Natural killer cell treated with Interleukin-12 subunit alpha and Interleukin-12 subunit beta and Interleukin-15 and Interleukin-18, amount 100 ng/mL, for 72 hours (primary cell): ENCODE measurements at regions not wholly inside any gene's neighbourhood (a gene's known extent, or its start where the extent isn't known, plus 50 kb on each side); places are given as distances from the start of the nearest gene placed in this dataset.

Experiments
- ATAC-seq, 2 donors: fragments of 150-1000 bp; cut with Tn5 transposase in 1 of 2; sonication (Bioruptor Pico), chemical (Tn5 transposase) in 1 of 2; 2 replicates each; pipeline ENCODE4 v1.10.0; 2021
- DNase-seq: peaks from one replicate; pipeline ENCODE4 v3.0.0; 2022; ENCODE audit warnings: low spot score
- H3K27ac Mint-ChIP-seq, 2 donors: 1 replicate in 1 of 2; 2 replicates in 1 of 2; pipeline ENCODE4 v1.8.0; 2022; ENCODE audit warnings: mixed read lengths in 2 of 2, mild to moderate bottlenecking in 1 of 2, moderate library complexity in 1 of 2
- H3K27me3 Mint-ChIP-seq, 2 donors: 1 replicate in 1 of 2; 2 replicates in 1 of 2; pipeline ENCODE4 v1.8.0; 2022; ENCODE audit warnings: mixed read lengths in 2 of 2
- H3K36me3 Mint-ChIP-seq: one replicate; pipeline ENCODE4 v1.8.0; 2022; ENCODE audit warnings: mixed read lengths
- H3K4me1 Mint-ChIP-seq, 2 donors: 1 replicate in 1 of 2; 2 replicates in 1 of 2; pipeline ENCODE4 v1.8.0; 2022; ENCODE audit warnings: low read depth in 2 of 2, mixed read lengths in 2 of 2, mild to moderate bottlenecking in 1 of 2
- H3K4me3 Mint-ChIP-seq: one replicate; pipeline ENCODE4 v1.8.0; 2022; ENCODE audit warnings: mixed read lengths
- H3K9me3 Mint-ChIP-seq: 2 replicates; pipeline ENCODE4 v1.8.0; 2022; ENCODE audit warnings: mixed read lengths

DNA sequence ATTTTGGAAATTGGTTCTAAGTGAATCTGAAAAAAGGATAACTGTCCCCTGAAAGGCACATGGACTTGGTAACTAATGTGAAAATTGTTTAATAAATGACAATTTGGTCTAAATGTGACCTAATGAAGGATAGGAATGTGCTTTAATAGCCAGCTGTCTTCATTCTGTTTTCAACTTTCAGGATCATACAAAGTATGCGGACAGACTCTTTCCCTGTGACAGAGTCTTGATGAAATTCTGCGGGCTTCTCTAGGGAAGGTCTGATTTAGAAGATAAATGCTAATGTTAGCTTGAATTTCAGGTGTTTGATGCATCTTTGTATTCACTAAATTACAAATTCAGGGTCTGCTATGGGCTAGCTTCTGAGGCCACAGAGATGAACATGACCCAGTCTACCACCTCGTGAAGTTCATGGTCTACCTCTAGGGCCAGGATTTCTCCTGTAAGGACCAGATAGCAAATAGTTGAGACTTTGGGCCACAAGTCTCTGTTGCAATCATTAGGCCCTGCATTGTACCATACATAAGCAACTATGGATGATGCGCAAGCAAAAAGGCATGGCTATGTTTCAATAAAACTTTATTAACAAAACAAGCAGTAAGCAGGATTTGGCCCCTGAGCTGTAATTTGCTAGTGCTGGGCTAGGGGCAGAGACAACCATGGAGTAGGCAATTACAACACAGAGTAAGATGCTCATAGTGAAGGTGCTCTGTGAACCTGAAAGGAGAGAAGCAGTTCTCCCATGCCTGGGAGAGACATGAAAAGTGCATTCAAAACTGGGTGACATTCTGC lies 368.6 kb downstream of the INHBA start:
- peaks cover 9% of the 10 kb centered on the region for H3K9me3 Mint-ChIP-seq
- H3K4me3 Mint-ChIP-seq = no peak overlapping the region
- no peaks in the 10 kb centered on the region for H3K36me3 Mint-ChIP-seq
- no peak for DNase-seq
- no peaks in the 10 kb centered on the region for H3K4me1 Mint-ChIP-seq
- H3K27ac Mint-ChIP-seq = no peak overlapping the region
- ATAC-seq = no peak
- H3K27me3 Mint-ChIP-seq = no peaks in the 10 kb centered on the region

DNA sequence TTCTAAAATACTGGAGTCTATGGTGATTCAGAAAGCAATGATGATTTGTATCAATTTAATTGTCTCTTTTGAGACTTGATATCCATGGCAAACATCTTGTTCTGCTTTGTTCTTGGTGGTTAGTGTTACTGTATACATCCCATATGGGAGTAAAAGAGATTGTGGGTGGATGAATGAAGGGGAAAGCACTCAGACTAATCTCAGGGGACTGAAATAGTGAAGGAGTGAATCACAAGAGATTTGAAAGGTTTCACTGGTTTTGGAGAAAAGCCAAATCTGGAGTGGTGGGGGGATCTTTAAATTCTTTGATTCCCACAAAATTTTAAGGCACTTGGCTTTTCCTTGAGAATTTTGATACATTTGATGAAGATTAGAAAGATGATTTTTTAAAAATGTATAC lies 369.4 kb downstream of the INHBA start:
- H3K4me3 Mint-ChIP-seq = no peak overlapping the region
- no peaks in the 10 kb centered on the region for H3K4me1 Mint-ChIP-seq
- no peak for DNase-seq
- H3K27me3 Mint-ChIP-seq = no peaks in the 10 kb centered on the region
- H3K27ac Mint-ChIP-seq = no peak overlapping the region
- ATAC-seq = no peak
- peaks cover 14% of the 10 kb centered on the region for H3K9me3 Mint-ChIP-seq
- no peaks in the 10 kb centered on the region for H3K36me3 Mint-ChIP-seq

DNA sequence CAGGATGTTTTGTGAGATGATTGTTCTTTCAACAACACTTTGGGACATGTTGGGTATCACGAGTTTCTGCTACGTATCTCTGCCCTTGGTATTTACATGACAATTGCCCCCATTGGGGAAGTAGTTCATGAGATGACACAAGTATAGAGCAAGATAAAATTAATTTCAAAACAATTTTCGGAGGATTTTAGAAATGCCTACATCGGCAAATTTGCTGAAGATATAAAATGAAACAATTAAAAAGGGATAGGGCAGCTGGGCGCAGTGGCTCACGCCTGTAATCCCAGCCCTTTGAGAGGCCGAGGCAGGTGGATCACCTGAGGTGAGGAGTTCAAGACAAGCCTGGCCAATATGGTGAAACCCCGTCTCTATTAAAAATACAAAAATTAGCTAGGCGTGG lies 371.7 kb downstream of the INHBA start:
- Mint-ChIP-seq H3K9me3 (peaks cover 16% of the 10 kb centered on the region), H3K4me3 (no peak overlapping the region), H3K4me1 (no peaks in the 10 kb centered on the region), H3K27ac (no peak overlapping the region), H3K27me3 (no peaks in the 10 kb centered on the region), H3K36me3 (no peaks in the 10 kb centered on the region)
- ATAC-seq (no peak), DNase-seq (no peak)

DNA sequence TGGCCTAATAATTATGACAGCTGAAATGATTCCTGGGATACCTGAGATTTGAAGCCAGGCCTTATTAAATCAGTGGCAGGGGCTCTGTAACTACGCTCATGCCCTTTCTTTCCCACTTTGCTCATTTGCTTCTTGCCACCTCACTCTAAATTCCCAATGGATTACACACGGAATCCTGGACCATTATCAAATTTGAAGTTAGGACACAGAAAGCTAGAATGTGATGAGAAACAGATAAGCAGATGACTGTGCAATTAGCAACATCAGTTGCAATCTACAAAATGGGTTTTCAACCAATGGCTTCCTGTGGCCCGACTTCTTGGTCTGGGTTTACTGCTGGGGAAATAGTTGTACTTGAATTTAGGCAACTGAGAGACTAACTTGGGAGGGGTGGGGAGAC lies 374.3 kb downstream of the INHBA start:
- H3K4me1 Mint-ChIP-seq = no peaks in the 10 kb centered on the region
- no peak overlapping the region for H3K4me3 Mint-ChIP-seq
- ATAC-seq (no peak), DNase-seq (no peak)
- H3K9me3 Mint-ChIP-seq = peaks cover 19% of the 10 kb centered on the region
- no peaks in the 10 kb centered on the region for H3K27me3 Mint-ChIP-seq
- no peak overlapping the region for H3K27ac Mint-ChIP-seq
- H3K36me3 Mint-ChIP-seq = no peaks in the 10 kb centered on the region

DNA sequence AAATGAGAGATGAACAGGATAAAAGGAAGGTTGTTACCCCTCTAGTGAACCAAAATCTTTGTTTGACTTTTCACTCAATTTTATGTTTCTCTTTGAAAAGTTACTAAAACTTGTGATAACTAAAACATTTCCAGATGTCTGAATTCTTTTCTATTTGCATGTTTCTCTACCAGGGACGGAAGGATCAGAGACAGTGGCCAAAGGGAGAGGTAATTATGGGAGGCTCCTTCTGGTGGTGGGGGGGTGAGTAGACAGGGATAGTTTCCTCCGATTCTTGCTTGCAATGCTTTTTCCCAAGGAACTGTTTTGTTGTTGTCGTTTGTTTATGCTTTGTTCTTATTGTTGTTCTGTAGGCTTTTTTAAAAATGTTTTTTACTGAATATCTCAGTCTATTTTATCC lies 374.8 kb downstream of the INHBA start:
- Mint-ChIP-seq H3K36me3 (no peaks in the 10 kb centered on the region), H3K27ac (no peak overlapping the region), H3K4me3 (no peak overlapping the region), H3K9me3 (peaks cover 19% of the 10 kb centered on the region), H3K4me1 (no peaks in the 10 kb centered on the region), H3K27me3 (no peaks in the 10 kb centered on the region)
- DNase-seq = no peak
- ATAC-seq = no peak

DNA sequence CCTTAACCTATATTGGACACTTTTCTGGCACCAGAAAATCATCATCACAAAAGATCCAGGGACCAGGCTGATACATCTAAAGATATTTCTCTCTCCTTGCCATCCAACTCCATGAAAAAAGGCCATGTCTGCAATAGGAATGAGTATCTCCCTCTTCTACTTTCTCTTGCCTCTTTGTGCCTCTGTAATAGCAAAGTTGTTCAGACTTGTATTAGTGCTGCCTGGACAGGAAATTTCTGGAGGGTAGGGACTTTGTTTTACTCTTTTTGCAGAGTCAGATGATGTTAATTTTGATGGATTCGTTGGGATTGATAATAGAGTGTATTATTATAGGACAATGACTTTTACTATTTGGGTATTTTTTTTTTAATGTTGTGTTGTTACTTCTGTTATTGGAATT lies 376.3 kb downstream of the INHBA start:
- no peak overlapping the region for H3K4me3 Mint-ChIP-seq
- DNase-seq (no peak), ATAC-seq (no peak)
- peaks cover 19% of the 10 kb centered on the region for H3K9me3 Mint-ChIP-seq
- no peaks in the 10 kb centered on the region for H3K27me3 Mint-ChIP-seq
- H3K36me3 Mint-ChIP-seq = no peaks in the 10 kb centered on the region
- no peak overlapping the region for H3K27ac Mint-ChIP-seq
- no peaks in the 10 kb centered on the region for H3K4me1 Mint-ChIP-seq

DNA sequence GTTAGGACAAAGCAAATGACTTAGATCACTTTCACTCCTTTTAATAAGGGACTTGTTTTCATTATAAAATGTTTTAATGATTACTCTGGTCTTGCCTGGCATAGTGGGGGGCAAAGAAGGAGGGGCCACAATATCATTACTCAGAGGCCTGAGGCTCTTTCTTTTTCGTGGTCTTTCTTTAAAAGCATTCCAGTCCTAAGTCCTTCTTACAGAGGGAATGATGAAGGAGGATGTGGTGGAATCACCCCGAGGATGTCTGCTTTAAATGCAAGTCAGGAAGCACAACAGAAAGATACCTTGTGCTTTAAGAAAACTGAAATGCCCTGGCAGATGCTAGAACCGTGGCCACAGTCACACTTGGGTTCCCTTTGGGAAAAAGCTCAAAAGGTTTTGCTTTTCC lies 379.1 kb downstream of the INHBA start:
- DNase-seq = no peak
- Mint-ChIP-seq H3K9me3 (peaks cover 17% of the 10 kb centered on the region), H3K27me3 (no peaks in the 10 kb centered on the region)

DNA sequence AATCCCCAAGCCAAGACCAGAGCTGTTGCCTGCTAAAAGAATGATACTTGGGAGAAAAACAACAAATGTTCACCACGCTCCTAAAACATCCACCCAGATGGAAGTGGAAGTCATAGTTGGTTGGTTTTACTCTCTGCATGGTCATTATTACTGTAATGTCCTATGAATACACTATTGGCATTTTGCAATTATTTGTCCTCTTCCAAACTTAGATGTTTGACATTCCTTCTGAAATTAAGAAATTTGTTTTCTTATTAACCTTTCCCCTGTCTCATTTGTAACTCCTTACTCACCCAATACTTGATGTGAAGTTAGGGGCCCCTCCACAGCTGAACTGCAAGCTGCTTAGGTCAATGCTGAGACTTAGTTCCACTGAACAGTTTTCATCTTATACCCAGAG lies 383.3 kb downstream of the INHBA start:
- Mint-ChIP-seq H3K4me3 (no peak overlapping the region), H3K4me1 (no peaks in the 10 kb centered on the region), H3K9me3 (peaks cover 5% of the 10 kb centered on the region), H3K27me3 (no peaks in the 10 kb centered on the region), H3K27ac (no peak overlapping the region), H3K36me3 (no peaks in the 10 kb centered on the region)
- no peak for ATAC-seq
- DNase-seq = no peak

More for the DNA sequence above, 379.1 kb downstream of the INHBA start:
- Mint-ChIP-seq H3K4me1 (no peaks in the 10 kb centered on the region), H3K36me3 (no peaks in the 10 kb centered on the region), H3K4me3 (no peak overlapping the region), H3K27ac (no peak overlapping the region)
- no peak for ATAC-seq

DNA sequence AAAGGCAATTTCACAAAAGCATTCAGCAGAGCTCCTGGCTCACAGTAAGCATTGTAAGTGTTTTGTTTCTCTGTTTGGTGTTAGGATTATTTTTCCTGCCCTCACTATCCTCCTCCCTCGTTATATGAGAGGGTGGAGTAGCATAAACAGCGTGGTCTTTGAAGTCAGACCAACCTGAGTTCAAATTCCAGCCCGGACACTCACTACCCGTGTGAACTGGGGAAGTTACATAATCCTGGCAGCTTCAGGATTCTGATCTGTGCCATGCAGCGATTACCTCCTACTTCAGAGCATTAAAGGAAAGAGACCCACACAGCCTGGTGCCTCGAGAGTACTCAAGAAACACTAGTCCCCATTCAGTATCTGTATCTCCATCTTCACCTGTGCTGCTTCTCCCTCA lies 386.5 kb downstream of the INHBA start:
- no peak for ATAC-seq
- Mint-ChIP-seq H3K27me3 (no peaks in the 10 kb centered on the region), H3K4me3 (no peak overlapping the region), H3K9me3 (peaks cover 5% of the 10 kb centered on the region), H3K27ac (no peak overlapping the region), H3K36me3 (no peaks in the 10 kb centered on the region), H3K4me1 (no peaks in the 10 kb centered on the region)
- no peak for DNase-seq

DNA sequence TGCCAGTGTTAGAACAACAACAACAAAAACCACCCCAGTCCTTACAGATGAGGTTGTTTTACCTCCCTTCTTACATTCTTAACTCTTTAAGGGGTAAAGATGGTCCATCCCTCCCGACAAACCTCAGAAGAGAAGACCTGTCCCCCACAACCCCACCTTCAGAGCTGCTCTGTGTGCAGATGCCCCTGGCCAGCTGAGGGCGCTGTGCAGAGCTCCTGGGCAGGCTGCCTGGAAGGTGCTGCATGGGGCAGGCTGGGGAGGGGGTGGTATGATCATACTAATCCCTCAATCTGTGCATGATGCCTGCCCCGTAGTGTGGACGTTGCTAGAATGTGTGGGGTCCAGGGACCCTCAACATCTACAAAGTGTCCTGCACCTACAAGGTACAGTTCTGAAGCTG lies 387.1 kb downstream of the INHBA start:
- H3K36me3 Mint-ChIP-seq = no peaks in the 10 kb centered on the region
- no peak overlapping the region for H3K4me3 Mint-ChIP-seq
- H3K27me3 Mint-ChIP-seq = no peaks in the 10 kb centered on the region
- ATAC-seq (no peak), DNase-seq (no peak)
- no peak overlapping the region for H3K27ac Mint-ChIP-seq
- H3K4me1 Mint-ChIP-seq = no peaks in the 10 kb centered on the region
- H3K9me3 Mint-ChIP-seq = peaks cover 5% of the 10 kb centered on the region

DNA sequence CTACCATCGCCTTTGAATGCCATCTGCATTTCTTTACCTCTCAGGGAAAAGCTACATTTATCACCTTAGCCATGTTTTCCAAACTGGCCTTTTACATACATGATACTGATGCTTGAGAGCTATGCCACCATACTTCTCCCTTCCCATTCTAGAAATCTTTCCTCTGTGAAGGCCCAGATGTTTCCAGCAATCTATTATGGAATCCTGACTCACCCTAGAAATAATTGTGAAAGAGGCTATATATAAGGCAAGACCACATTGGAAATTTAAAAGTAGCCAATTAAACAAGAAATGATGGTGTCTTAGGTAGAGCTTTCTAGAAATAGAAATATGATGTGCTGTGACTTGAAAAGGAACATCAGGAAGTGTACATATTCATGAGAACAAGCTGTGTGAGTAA lies 389.7 kb downstream of the INHBA start:
- no peak for ATAC-seq
- no peaks in the 10 kb centered on the region for H3K4me1 Mint-ChIP-seq
- no peak overlapping the region for H3K4me3 Mint-ChIP-seq
- H3K9me3 Mint-ChIP-seq = no peaks in the 10 kb centered on the region
- no peak for DNase-seq
- H3K27me3 Mint-ChIP-seq = no peaks in the 10 kb centered on the region
- no peaks in the 10 kb centered on the region for H3K36me3 Mint-ChIP-seq
- no peak overlapping the region for H3K27ac Mint-ChIP-seq

DNA sequence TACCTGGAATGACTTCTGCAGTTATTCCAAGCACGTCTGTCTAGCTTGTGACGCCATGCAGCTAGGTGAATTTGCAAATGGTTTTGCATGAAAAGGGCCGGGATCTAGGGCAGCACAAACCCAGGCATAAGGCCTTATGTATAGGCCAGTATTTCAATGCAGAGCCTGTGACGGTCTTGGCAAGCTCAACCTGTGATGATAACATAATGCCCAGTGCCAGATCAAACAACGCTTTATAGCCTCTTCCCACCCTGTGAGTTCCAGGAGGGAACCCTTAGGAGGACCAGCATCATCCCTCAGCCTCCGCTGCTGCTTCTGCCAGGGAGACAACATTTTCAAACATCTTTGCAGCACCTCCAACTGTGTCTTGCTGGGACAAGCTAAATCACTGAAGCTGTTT lies 390.7 kb downstream of the INHBA start:
- no peak overlapping the region for H3K4me3 Mint-ChIP-seq
- H3K27me3 Mint-ChIP-seq = no peaks in the 10 kb centered on the region
- DNase-seq (no peak), ATAC-seq (no peak)
- no peaks in the 10 kb centered on the region for H3K9me3 Mint-ChIP-seq
- H3K27ac Mint-ChIP-seq = no peak overlapping the region
- no peaks in the 10 kb centered on the region for H3K4me1 Mint-ChIP-seq
- H3K36me3 Mint-ChIP-seq = no peaks in the 10 kb centered on the region

DNA sequence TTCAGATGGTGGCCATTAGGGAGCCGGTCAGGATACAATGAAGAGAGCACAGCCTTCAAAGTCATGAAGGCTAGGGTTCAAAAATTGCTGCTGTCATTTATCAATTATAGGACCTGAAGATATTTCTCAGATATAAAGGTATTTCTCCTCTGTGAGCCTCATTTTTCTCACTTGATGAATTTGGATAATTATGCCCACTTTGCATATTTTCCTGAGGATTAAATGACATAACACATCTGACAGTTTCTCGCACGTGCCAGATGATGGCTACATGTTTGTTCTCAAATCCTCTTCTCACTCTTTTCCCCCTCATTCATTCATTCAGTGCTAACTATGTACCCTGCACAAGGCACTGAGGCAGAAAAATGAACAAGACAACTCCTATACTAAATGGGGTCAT lies 391.6 kb downstream of the INHBA start:
- no peak for DNase-seq
- no peak for ATAC-seq
- Mint-ChIP-seq H3K27ac (no peak overlapping the region), H3K4me3 (no peak overlapping the region), H3K4me1 (no peaks in the 10 kb centered on the region), H3K27me3 (no peaks in the 10 kb centered on the region), H3K9me3 (no peaks in the 10 kb centered on the region), H3K36me3 (no peaks in the 10 kb centered on the region)

DNA sequence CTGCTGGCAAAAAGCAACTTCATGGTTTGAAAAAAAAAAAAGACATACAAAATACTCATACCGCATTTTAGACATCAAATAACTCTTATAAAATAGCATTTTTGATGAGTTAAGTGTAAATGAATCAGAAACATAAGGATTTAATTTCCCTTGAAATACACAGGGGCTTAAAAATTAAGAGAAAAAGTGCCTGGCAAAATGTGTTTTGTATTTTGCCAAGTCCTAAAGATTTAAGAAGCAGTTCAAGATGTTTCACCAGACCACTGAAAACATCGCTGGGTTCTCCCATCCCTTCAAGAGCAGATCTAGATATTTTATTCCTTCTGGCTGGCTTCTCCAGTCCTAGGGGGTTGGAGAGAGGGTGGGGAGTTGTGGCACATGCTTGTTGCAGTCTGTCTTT lies 396.4 kb downstream of the INHBA start:
- ATAC-seq (no peak), DNase-seq (no peak)
- Mint-ChIP-seq H3K4me1 (no peaks in the 10 kb centered on the region), H3K27ac (no peak overlapping the region), H3K27me3 (no peaks in the 10 kb centered on the region), H3K4me3 (no peak overlapping the region), H3K36me3 (no peaks in the 10 kb centered on the region), H3K9me3 (peaks cover 4% of the 10 kb centered on the region)

DNA sequence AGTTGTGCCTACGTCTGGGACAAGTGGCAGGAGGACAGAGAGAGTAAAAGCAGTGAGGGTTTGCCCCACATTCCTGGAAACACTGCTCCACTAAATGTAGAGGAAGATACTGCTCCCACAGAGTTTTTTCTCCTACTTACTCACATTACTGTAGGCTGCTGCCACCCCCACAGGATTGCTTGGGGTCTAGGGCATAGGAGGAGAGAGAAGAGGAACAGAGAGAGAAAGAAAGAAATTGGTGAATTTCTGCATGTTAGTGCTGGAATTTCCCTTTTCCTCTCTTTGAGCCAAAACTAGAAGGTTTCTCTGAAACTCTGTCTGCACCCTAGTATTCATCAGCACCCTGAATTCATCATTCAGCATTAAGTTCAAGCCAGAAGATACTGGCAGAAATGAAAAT lies 397.9 kb downstream of the INHBA start:
- H3K36me3 Mint-ChIP-seq = no peaks in the 10 kb centered on the region
- no peaks in the 10 kb centered on the region for H3K4me1 Mint-ChIP-seq
- DNase-seq (no peak), ATAC-seq (no peak)
- no peaks in the 10 kb centered on the region for H3K27me3 Mint-ChIP-seq
- H3K4me3 Mint-ChIP-seq = no peak overlapping the region
- peaks cover 4% of the 10 kb centered on the region for H3K9me3 Mint-ChIP-seq
- no peak overlapping the region for H3K27ac Mint-ChIP-seq
